Stomach (tissue), 8 donors: ENCODE measurements at regions not wholly inside any gene's neighbourhood (a gene's known extent, or its start where the extent isn't known, plus 50 kb on each side); places are given as distances from the start of the nearest gene placed in this dataset.

Experiments used
- DNase-seq, 2 donors: peaks; one replicate each; pipeline versions ENCODE4 v3.0.0 to v3.0.0-alpha.2; 2013 to 2019
- H3K27ac ChIP-seq, 5 donors: fragments of 200-600 bp in 4 of 5; sonication (generic) in 4 of 5; one replicate each; pipeline ENCODE4 v1.5.1; 2013 to 2019; ENCODE audit warnings: mild to moderate bottlenecking in 1 of 5, moderate library complexity in 1 of 5
- H3K27me3 ChIP-seq, 3 donors: fragments of 200-600 bp; sonication (generic); one replicate each; pipeline ENCODE4 v1.5.1; 2017 to 2019; ENCODE audit warnings: mixed run types in 1 of 3
- H3K36me3 ChIP-seq, 4 donors: fragments of 200-600 bp; sonication (generic); 1 replicate in 3 of 4; 2 replicates in 1 of 4; pipeline ENCODE4 v1.5.1; 2016 to 2019
- H3K4me1 ChIP-seq, 4 donors: fragments of 200-600 bp; sonication (generic); one replicate each; pipeline ENCODE4 v1.5.1; 2016 to 2019
- H3K4me3 ChIP-seq, 4 donors: fragments of 200-600 bp; sonication (generic) in 3 of 4; one replicate each; pipeline ENCODE4 v1.5.1; 2016 to 2019; ENCODE audit warnings: mild to moderate bottlenecking in 1 of 4
- H3K9me3 ChIP-seq, 4 donors: fragments of 200-600 bp; sonication (generic); one replicate each; pipeline ENCODE4 v1.5.1; 2016 to 2019
- EP300 ChIP-seq: sonication (generic); formaldehyde crosslinking; IDR thresholded peaks from one replicate; pipeline ENCODE4 v1.6.1; 2017; ENCODE audit warnings: antibody characterized with exemption
- POLR2A ChIP-seq, 4 donors: fragments of 450-650 bp; IDR thresholded peaks; one replicate each; pipeline ENCODE4 v1.6.1; 2016; ENCODE audit warnings: antibody characterized with exemption in 4 of 4, control low read depth in 2 of 4, mild to moderate bottlenecking in 1 of 4, moderate library complexity in 1 of 4
- POLR2AphosphoS5 ChIP-seq, 3 donors: sonication (generic); formaldehyde crosslinking; IDR thresholded peaks; one replicate each; pipeline ENCODE4 v1.6.1; 2016; ENCODE audit warnings: antibody characterized with exemption in 3 of 3
- WGBS, 5 donors: extraction: QIAGEN DNeasy Blood & Tissue Kit in 3 of 5; methylation state at CpG; one replicate each; pipeline versions ENCODE4 v1.1.5 to v1.1.7; 2013 to 2018; 5-methylcytosine and 5-hydroxymethylcytosine counted together
- intact Hi-C: fragments of 100-400 bp; cut with DNase I; formaldehyde crosslinking; loops from one replicate; pipeline ENCODE4 v1.15.1; 2023; ENCODE audit warnings: low total_unique reads
- TF ChIP-seq, protein P1 (sequence below), 7 experiments: fragments of 450-650 bp in 4 of 7; fragments of 200-600 bp in 3 of 7; sonication (generic) in 3 of 7; IDR thresholded peaks; one replicate each; pipeline ENCODE4 v1.5.1; 2016 to 2019; ENCODE audit warnings: antibody characterized with exemption in 7 of 7, control low read depth in 2 of 7, mild to moderate bottlenecking in 1 of 7
- donor health status: healthy with polysubstance abuse.
- donor health status: Bipolar disorder and iron deficiency.
- donor health status: healthy.

- Histone ChIP-seq H3K9me3 (peaks cover 0 to 30% (median 16%) of the 10 kb centered on the region in 4 donors), H3K27me3 (no peaks in the 10 kb centered on the region), H3K4me1 (no peaks in the 10 kb centered on the region), H3K27ac (no peak overlapping the region), H3K4me3 (no peak overlapping the region), H3K36me3 (no peaks in the 10 kb centered on the region)
- intact Hi-C loops: no loop called here
- 73 to 90% (median 88%) methylated on average over 1 of the region's 1 CpG for WGBS, 5 donors
- no peak for DNase-seq
- TF ChIP-seq POLR2AphosphoS5 (IDR thresholded peaks at IDR 0.05): no peak
- no peak for TF ChIP-seq POLR2A (IDR thresholded peaks at IDR 0.05)
- no peak for TF ChIP-seq EP300
- TF ChIP-seq, protein P1, sequence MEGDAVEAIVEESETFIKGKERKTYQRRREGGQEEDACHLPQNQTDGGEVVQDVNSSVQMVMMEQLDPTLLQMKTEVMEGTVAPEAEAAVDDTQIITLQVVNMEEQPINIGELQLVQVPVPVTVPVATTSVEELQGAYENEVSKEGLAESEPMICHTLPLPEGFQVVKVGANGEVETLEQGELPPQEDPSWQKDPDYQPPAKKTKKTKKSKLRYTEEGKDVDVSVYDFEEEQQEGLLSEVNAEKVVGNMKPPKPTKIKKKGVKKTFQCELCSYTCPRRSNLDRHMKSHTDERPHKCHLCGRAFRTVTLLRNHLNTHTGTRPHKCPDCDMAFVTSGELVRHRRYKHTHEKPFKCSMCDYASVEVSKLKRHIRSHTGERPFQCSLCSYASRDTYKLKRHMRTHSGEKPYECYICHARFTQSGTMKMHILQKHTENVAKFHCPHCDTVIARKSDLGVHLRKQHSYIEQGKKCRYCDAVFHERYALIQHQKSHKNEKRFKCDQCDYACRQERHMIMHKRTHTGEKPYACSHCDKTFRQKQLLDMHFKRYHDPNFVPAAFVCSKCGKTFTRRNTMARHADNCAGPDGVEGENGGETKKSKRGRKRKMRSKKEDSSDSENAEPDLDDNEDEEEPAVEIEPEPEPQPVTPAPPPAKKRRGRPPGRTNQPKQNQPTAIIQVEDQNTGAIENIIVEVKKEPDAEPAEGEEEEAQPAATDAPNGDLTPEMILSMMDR (IDR thresholded peaks at IDR 0.05): no peak
These were observed 665.0 kb downstream of the PDCD6IP start for GRCh38 chr3:34463414-34463813.

GRCh38 chr3:34464646-34465045, 666.2 kb downstream of the PDCD6IP start:
- Histone ChIP-seq H3K4me1 (no peaks in the 10 kb centered on the region), H3K4me3 (no peak overlapping the region), H3K27ac (no peak overlapping the region), H3K27me3 (no peaks in the 10 kb centered on the region), H3K36me3 (no peaks in the 10 kb centered on the region), H3K9me3 (peaks cover 0 to 19% (median 11%) of the 10 kb centered on the region in 4 donors)
- DNase-seq: no peak
- TF ChIP-seq EP300: no peak
- no peak for TF ChIP-seq POLR2A (IDR thresholded peaks at IDR 0.05)
- TF ChIP-seq POLR2AphosphoS5 (IDR thresholded peaks at IDR 0.05): no peak
- TF ChIP-seq, protein P1 (IDR thresholded peaks at IDR 0.05): no peak
- WGBS, 5 donors: 82 to 90% (median 86%) methylated on average over 4 of the region's 4 CpGs
- intact Hi-C loops: no loop called here

DNA sequence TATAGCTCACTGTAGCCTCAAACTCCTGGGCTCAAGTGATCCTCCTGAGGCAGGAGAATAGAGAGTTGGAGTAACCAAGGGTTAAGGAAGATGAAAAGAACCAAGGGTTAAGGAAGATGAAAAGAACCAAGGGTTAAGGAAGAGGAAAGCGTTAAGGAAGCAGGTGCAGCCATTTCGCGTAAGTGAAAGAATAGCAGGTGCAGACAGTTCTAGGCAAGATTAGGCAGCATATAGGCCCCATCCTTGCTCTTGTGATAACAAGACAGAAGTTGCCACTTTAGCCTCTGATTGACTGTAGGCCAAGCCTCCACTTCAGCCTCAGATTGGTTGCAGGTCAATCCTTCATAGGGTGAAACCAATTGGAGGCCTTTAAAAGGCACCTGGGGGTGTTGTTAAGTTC, 677.4 kb downstream of the PDCD6IP start:
- no peak for DNase-seq
- WGBS, 5 donors: 80 to 96% (median 91%) methylated on average over 3 of the region's 3 CpGs
- Histone ChIP-seq H3K27me3 (no peaks in the 10 kb centered on the region), H3K27ac (no peak overlapping the region), H3K4me1 (no peaks in the 10 kb centered on the region), H3K36me3 (no peaks in the 10 kb centered on the region), H3K4me3 (no peak overlapping the region), H3K9me3 (peaks cover 0 to 12% (median 7%) of the 10 kb centered on the region in 4 donors)
- intact Hi-C loops: no loop called here
- TF ChIP-seq, protein P1 (IDR thresholded peaks at IDR 0.05): no peak
- TF ChIP-seq POLR2AphosphoS5 (IDR thresholded peaks at IDR 0.05) (no peak), EP300 (no peak), POLR2A (IDR thresholded peaks at IDR 0.05) (no peak)

DNA sequence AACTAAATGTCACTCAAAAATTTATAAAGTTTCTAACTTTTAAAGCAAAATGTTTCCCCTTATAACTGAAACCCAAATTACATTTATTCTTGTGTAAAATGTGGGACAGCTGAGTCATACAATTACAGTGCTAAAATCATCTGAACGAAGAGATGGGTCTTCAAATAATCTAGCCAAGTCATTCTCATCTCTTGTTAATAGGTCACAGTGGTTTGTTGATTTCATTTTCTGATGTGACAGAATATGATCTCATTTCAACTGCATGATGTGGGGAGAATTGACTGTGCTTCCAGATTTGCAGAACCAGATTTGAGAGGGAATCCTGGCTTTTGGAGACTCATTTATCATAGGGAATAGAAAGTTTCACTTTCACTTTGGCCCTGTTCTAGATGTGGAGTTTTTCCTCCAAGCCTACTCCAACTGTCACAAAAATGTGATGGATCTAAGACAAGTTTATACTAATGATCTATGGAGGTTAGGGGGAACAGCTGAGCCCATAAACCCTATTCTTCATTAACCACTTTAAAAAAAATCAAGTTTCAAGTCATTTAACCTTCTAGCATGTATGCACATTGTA, 685.0 kb downstream of the PDCD6IP start:
- 36 to 76% (median 55%) methylated on average over 1 of the region's 1 CpG for WGBS, 5 donors
- Histone ChIP-seq H3K27me3 (no peaks in the 10 kb centered on the region), H3K4me1 (peaks cover 0 to 7% (median 0%) of the 10 kb centered on the region in 4 donors), H3K27ac (no peak overlapping the region), H3K4me3 (no peak overlapping the region), H3K36me3 (no peaks in the 10 kb centered on the region), H3K9me3 (no peaks in the 10 kb centered on the region)
- TF ChIP-seq, protein P1 (IDR thresholded peaks at IDR 0.05): no peak
- TF ChIP-seq EP300 (no peak), POLR2AphosphoS5 (IDR thresholded peaks at IDR 0.05) (no peak), POLR2A (IDR thresholded peaks at IDR 0.05) (no peak)
- intact Hi-C loops: no loop called here
- no peak for DNase-seq
